Esophagus mucosa (tissue), 1 donor: ENCODE measurements at regions not wholly inside any gene's neighbourhood (a gene's known extent, or its start where the extent isn't known, plus 50 kb on each side); places are given as distances from the start of the nearest gene placed in this dataset.

Source experiments
- ATAC-seq: fragments of 200-7000 bp; cut with Tn5 transposase; one replicate; pipeline ENCODE4 v1.9.1; 2020
- donor health status: DM: yes; HTN: yes; CAD: no.

DNA sequence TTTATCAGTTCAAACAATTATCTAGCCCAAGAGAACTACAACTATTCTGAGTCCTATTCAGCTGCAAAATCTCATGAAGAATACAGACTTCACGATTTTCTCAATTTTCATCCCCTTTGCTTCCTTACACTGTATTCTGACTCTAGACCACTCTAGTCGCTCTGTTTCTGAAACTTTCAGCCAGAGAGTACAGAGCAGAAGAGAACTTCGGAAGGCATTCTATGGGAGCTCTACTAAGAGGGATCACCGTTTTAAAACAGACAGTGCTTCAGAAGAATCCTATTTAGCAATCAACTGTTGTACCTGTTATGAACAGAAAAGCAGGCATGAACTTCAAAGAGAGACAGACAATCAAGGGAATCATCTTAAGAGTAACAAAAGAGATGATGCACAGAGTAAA, 419.4 kb downstream of the SHQ1 start:
- ATAC-seq, result no peak

DNA sequence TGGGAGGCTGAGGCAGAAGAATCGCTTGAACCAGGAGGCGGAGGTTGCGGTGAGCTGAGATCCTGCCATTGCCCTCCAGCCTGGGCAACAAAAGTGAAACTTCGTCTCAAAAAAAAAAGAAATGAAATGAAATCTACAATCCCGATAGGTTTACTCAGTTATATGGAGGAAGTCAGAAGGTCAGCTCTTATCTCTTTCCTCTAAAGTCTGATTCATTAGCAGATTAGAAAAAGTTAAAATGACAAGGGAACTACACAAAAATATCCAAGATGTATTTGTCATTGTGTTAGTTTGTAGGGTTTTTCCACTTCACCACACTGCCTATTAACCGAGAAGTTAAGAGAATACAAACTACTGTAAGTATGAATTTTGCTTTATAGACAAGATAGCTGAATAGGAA, 420.6 kb downstream of the SHQ1 start:
- ATAC-seq, result no peak

DNA sequence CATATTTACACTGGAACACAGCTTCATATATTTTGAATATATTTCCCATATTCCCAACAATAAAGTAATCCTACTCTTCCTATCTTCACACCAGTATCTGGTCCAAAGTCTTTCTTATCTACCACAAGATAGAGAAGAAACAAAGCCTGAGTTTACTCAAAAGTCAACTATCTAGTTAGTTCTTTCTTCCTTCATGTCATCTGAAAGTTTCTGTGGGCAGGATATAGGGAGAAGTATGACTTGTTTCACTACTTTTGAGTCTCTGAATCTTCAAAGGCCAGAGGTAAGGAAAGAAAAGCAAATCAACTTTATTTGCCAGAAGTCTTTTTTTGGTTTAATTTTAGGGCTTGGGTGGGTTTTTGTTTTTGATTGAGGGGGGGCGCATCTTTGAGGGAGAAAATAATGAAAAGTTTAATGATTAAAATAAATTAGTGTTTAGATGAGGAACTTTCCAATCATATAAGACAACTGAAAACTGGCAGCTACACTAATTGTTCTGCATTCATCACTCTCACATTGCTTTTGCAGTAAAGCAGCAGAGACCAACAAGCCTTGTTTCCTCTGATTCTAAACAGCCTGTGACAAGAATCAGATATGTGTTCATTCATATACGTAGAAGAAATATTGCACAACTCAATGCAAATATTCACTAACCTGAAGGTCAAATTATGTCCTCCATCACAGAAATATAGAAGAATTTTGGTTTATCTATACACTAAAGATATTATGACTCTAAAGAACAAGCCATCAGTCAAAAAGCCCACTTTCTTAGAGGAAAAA, 421.4 kb downstream of the SHQ1 start:
- ATAC-seq, result no peak

DNA sequence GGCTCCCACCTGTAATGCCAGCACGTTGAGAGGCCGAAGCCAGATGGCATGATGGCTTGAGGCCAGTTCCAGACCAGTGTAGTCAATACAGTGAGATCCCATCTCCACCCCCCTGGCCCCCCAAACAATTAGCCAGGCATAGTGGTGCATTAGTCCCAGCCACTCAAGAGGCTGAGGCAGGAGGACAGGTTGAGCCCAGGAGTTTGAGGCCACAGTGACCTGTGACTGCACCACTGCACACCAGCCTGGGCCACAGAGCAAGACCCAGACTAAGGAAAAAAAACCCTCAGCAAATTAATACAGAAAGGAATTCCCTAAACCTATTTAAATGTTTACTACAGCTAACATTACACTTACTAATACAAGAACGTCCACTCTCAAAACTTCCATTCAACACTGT, 424.6 kb downstream of the SHQ1 start:
- no peak for ATAC-seq

DNA sequence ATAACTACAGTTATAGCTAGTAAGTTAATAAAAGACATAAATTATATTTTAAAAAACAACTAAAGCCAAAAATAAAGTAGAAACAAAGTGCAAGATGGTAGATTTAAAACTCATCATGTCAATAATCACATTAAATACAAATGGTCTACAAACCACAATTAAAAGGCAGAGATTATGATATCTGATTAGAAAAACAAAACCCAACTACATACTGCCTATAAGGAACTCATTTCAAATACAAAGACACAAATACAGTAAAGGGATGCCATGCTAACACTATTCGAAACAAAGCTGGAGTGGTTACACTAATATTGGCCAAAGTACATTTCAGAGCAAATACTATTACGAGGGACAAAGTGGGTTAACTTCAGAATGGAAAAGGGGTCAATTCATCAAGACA, 426.5 kb downstream of the SHQ1 start:
- no peak for ATAC-seq

DNA sequence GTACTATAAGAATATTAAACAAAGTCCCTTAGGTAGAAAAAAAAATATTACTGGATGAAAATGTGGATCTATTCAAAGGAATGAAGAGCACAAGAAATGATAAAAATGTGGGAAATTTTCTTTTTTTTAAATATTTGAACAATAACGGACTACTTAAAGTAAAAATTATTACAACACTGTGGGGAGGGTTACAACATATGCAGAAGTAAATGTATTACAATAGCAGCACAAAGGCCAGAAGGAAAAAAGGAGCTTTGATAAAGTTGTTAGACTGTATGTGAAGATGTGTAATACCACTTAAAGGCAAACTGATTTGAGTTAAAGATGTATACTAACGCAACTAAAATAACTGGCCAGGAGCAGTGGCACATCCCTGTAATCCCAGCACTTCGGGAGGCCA, 427.1 kb downstream of the SHQ1 start:
- ATAC-seq, result no peak

DNA sequence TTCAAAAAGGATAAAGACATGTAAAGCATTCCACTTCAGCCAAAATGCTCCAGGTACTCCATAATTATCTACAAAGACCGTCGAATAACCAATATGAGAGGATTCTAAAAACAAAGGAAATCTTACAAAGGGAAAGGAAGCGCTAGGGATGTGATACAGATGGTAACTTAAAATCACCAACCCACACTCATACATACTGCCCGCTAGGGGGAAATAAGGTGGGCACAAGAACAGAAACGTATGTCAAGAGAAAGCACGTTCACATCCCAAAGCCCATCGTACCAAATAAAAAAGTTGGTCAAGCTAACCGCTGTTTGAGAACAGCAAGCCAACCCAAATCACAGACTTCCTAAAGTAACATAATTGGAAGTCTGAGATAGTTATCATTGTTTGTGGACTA, 429.4 kb downstream of the SHQ1 start:
- ATAC-seq, result no peak

DNA sequence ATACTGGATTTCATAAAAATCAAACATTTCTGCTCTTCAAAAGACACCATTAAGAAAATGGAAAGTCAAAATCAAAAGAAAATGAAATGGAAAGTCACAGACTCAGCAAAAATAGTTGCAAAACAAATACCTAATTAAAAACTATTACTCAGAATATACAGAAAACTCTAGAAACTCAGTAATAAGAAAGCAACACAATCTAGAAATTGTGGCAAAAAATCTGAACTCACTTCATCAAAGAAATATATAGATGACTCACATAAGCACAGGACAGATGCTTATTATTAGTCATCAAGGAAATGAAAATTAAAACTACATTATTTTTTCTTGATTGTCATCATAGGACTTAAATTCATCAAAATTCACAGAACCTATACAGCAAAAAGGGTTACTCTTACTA, 430.0 kb downstream of the SHQ1 start:
- ATAC-seq, result no peak

DNA sequence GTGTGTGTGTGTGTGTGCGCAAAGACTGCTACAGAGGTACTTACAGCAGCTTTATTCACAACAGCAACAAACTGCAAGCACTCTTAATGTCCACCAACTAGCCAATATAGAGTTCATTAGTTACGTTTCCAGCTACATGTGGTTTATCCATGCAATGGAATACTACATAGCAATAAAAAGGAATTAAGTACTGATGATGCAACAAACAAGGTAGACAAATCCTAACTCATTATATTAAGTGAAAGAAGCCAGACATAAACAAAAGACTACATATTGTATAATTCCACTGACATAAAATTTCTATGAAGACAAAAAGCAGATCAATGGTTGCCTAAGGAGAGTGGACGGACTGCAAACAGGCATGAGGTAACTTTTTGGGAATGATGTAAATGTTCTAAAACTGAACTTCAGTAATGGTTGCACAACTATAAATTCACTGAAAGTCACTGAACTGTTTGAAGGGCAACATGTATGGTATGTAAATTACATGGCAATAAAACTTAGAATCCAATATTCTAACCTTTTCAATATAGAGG, 433.7 kb downstream of the SHQ1 start:
- no peak for ATAC-seq

DNA sequence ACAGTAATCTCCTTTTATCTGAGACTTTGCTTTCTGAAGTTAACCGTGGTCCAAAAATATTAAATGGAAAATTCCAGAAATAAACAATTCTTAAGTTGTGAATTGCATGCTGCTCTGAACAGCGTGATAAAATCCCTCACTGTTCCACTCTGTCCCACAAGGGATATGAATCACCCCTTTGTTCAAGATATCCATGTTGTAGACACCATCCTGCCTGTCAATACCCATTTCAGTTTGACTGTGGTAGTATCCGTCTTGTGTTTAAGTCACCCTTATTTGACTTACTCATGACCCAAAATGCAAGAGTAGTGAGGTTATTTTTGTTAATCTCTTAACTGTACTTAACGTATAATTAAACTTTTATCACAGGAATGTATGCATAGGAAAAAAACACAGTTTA, 435.0 kb downstream of the SHQ1 start:
- peak; percentile 35 for ATAC-seq

DNA sequence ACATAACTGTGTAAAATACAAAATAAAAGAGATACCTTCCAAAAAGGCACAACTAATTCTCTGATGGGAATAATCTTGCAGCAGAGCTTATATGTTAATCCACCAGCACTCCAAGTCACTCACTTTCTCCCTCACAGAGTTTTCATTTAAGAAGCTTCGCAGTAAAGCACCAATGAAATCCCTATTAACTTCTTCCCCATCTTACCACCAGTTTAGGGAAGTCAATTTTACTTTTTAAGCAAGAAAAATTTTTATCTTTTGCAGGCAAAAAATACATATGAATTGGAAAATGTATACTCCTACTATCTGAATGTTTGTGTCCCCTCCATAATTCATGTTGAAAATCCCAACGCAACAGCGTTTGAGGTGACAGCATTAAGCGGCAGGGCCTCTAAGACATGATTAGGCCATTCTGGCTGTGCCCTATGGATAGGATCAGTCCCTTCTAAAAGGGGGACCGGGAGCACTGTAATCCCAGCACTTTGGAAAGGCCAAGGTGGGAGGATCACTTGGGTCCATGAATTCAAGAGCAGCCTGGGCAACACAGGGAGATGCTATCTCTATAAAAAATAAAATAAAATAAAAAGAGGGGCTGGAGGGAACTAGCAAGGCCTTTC, 435.8 kb downstream of the SHQ1 start:
- ATAC-seq, result no peak

DNA sequence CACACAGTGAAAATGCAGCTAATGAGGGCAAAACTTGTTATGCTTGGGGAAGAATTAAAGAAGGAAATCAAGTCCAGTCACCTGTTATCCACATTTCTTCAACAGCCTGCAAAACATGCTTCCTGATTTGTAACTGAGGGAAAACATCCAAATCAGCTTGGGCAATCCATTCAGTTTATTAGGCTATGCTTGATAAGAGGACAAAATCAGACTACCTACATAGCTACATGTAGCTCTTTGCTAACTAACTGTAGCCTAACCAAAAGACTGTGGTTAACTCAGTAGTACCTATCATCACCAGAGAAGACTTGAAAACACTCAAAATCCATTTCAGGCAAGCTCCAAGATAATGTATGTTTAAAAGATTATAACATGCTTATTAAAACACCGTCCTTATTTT, 436.4 kb downstream of the SHQ1 start:
- no peak for ATAC-seq

DNA sequence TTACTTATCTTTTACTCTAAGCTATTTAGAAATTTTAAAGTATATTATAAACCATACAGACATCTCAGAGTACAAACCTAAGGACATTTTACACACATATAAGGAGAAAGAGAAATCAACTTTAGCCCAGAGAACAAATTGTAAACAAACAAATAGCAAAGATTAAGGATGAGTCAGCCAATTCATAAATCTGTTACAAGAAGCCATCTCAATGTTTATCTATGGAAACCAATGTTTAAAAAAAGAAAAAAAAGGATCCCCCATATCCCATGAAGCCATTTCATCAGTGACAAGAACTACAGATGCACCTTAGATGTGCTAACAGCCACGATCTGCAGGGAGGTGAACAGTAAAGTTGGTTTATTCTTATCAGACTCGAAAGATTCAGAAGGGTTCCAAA, 437.1 kb downstream of the SHQ1 start:
- ATAC-seq, result no peak

DNA sequence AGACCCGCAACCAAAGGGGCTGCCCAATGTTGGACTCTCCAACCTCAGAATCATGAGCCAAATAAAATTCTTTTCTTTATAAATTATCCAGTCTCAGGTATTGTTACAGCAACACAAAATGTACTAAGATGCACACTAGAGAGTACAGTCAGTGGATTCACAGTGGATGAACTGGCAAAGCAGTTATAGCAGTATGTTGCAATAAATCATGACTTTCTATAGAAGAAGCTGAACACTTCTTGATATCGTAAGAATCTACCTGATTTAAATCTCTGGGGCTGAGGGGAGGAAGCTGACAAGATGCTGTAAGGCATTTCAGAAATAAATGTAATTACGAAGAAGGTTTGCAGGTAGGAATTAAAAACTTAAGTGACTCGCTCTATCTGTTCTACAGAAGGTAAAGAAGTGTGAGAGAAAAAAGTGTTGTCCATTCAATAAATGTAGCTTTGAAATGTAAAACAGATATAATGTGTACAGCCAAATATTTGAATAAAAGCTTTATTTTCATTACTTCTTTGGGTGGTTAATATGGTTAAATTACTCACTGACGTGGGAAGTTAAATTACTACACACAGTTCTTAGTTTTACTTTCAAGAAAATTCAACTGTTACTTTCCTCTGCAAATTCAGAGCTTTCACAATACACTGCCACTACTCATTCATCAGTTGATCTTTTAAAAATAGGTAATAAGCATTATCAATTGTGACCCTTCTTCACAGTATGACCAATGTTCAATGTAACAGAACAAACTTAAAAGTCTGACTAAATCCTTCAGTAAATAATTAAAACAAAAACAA, 439.1 kb downstream of the SHQ1 start:
- ATAC-seq, result no peak

DNA sequence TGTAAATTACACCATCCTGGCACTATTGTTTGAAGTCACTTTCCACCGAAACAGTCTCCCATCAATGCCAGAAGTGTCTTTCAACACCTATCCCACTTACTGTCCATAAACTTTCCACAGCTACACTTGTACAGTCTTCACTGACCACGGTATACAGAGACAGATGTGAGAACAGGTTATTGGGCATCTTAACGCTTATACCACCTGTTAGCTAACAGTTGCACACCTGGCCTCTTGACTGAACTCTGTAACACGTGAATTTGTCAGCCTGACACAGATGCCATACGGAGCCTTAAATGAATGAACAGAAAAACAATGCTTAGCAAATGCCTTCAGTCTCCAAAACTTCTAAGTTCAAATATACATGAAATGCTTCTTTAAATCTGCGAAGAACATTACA, 440.5 kb downstream of the SHQ1 start:
- ATAC-seq, result no peak

DNA sequence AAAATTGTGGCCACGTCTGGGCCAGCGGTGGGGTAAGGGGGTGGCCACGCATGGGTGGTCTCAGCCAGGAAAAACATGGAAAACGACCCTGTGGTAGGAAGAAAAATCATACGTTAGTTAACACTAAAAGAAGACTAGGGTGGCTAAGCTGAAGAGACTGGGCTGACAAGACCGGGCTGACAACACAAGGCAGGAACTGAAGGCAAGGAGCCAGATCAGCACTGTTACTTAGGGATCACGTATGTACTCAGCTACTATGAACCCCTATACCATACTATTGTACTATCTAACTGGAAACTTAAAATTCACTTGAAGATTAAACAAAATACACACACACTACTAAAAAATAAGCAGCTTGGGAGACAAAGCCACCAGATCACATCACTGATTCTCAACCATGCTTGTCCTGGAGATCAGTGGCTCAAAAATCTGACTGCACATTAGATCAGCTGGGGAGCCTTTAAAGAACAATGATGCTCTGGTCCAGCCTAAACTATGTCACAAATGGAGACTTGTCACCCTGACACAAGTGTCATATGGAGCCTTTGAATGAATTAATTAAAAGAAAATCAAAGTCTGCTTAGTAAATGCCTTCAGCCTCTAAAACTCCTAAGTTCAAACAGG, 442.2 kb downstream of the SHQ1 start:
- no peak for ATAC-seq

DNA sequence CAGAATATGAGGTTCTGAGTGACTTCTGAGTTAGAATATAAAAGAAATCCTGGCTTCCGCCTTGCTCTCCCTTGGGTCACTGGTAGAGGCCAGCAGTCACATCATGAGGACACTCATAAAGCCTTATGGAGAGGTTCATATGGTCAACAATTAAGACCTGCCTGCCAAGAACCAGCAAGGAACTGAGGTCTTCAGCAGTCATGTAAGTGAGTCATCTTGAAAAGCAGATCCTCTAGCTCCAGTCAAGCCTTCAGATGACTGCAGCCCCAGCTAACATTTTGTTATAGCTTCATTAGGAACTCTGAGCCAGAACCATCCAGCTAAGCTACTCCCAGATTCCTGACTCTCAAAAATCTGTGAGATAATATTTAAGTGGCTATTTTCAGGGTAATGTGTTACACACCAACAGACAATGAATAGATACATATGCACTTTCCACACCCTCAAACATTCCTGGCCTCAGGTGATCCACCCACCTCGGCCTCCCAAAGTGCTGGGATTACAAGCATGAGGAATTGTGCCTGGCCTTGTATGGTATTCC, 447.2 kb downstream of the SHQ1 start:
- ATAC-seq, result no peak

DNA sequence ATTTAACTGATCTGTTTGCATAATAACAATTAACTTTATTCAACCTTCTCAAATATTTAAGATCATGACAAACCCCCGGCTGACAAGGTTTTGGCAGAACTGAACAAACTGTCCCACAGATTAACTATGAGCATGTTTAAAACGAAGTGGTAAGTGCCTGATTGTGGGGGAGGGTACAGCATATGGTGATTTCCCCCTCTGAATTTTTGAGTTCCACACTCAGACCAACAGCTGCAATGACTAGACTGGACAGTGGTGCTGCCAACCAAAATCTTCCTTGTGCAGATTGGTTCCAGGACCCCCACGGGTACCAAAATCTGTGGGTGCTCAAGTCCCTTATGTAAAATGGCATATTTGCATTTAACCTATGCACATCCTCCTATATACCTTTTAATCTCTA, 449.5 kb downstream of the SHQ1 start:
- ATAC-seq, result no peak

DNA sequence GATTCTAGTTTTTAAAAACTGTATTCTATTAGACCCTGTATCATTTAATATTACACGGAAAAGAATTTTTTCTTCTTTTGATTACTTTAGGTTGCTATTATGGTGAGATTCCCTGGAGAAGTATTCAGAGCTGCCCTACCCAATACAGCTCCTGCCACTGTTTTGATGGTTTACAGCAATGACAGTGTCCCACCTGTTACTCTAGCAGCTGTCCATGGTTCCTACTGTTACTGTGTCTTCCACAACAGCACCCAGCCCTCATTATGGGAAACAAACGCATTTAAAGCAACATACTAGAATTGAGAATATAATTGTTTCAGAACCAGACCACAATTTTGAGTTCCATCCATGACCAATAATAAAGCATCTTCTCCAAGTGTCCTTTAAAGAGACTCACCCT, 450.7 kb downstream of the SHQ1 start:
- no peak for ATAC-seq

DNA sequence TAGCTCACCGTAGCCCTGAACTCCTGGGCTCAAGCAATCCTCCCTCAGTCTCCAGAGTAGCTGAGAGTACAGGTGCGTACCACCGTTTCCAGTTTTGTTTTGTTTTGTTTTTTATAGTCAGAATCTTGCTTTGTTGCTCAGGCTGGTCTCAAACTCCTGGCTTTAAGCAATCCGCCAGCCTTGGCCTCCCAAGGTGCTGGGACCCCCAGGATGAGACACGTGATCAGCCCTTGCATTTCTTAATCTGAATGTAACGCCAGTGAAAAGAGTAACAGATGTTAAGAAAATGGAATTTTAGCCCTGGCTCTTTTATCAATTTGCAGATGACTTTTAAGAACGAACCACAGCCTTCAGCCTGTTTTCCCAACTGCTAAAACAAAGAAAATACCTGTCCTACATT, 451.3 kb downstream of the SHQ1 start:
- no peak for ATAC-seq

DNA sequence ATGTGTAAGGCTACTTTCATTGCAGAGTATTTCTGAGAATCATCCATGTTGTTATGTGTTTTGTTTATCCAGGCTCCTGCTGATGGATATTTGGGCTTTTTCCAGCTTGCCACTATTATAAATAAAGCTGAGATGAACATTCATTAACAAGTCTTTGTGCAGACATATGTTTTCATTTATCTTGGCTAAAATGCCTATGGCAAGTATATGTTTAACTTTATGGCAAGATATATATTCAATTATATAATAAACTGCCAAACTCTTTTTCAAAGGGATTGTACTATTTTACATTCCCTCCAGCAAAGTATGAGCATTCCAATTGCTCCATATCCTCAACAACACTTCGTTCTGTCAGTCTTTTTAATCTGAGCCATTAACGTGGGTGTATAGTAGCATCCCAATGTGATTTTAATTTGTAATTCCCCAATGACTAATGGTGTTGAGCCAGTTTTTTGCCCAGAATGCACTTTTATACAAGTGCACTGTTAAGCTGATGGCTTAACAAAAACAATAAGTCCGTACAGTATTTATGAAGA, 452.4 kb downstream of the SHQ1 start:
- ATAC-seq, result no peak

DNA sequence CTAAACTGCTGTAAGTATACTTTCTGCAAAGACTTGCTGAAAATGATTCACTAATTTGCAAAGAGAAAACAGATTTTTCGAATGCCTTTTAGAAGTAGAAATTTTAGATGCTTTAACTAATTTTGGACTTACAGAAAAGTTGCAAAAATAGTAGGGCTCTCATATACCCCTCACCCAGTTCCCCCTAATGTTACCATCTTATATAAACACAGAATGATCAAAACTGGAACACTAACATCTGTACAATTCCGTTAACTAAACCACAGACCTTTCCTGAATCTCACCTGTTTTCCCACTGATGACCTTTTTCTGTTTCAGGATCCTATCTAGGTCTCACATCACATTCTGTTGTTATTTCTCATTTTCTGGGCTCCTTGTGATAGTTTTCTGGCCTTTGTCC, 454.8 kb downstream of the SHQ1 start:
- ATAC-seq, result no peak

DNA sequence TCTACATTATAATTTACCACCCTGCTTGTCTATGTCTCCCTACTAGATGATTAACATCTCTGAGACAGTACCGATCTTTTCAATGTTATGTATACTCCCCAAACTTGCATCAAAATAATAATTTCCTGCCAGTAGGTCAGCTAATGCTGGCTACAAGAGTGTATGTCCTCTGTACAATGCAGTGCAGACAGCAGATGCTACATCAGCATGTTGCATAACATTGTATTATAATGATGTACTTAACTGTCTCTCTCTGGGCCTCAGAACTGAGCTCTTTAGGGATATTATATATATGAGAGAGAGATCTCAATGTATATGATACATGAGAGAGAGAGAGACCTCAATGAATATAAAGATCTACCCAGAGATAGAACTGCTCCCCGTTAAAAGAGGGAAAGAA, 456.6 kb downstream of the SHQ1 start:
- no peak for ATAC-seq
